Epithelial cell of proximal tubule (primary cell): ENCODE measurements at regions not wholly inside any gene's neighbourhood (a gene's known extent, or its start where the extent isn't known, plus 50 kb on each side); places are given as distances from the start of the nearest gene placed in this dataset.
"Not testable (repeated sequence)": the region's sequence is repeated elsewhere in the genome, so short reads cannot be mapped to it uniquely, and the experiment has no call there.

Source experiments
- DNase-seq: peaks from one replicate; pipeline ENCODE4 v3.0.0-alpha.2; 2011; ENCODE audit warnings: low read depth
- H3K4me3 ChIP-seq: 2 replicates; pipeline ENCODE4 v1.5.1; 2011; ENCODE audit warnings: low read depth, mild to moderate bottlenecking, low read length
- CTCF ChIP-seq: conservative IDR thresholded peaks from 2 replicates; pipeline ENCODE4 v1.5.1; 2012; ENCODE audit warnings: low read depth, mild to moderate bottlenecking, low read length

- no peak for DNase-seq
These were observed 335.6 kb downstream of the LRRIQ3 start for GRCh38 chr1:73862355-73862754.

GRCh38 chr1:73860421-73860950 lies 337.5 kb downstream of the LRRIQ3 start:
- TF ChIP-seq CTCF, result no peak
- no peak overlapping the region for H3K4me3 ChIP-seq

More at GRCh38 chr1:73862355-73862754, 335.6 kb downstream of the LRRIQ3 start:
- no peak overlapping the region for H3K4me3 ChIP-seq
- no peak for TF ChIP-seq CTCF

GRCh38 chr1:73859227-73859626 lies 338.7 kb downstream of the LRRIQ3 start:
- TF ChIP-seq CTCF, result no peak
- DNase-seq, result no peak
- no peak overlapping the region for H3K4me3 ChIP-seq

More at GRCh38 chr1:73860421-73860950, 337.5 kb downstream of the LRRIQ3 start:
- DNase-seq, result no peak

GRCh38 chr1:73854527-73854926 lies 343.4 kb downstream of the LRRIQ3 start:
- H3K4me3 ChIP-seq, result no peak overlapping the region
- DNase-seq, result no peak
- TF ChIP-seq CTCF, result no peak

- TF ChIP-seq CTCF, result no peak
- DNase-seq, result no peak
- H3K4me3 ChIP-seq, result no peak overlapping the region
These were observed 355.5 kb downstream of the LRRIQ3 start for GRCh38 chr1:73842436-73842835.

GRCh38 chr1:73839922-73840321 lies 358.1 kb downstream of the LRRIQ3 start:
- TF ChIP-seq CTCF, result peak; percentile 73
- no peak overlapping the region for H3K4me3 ChIP-seq
- no peak for DNase-seq

- no peak for DNase-seq
These were observed 365.4 kb downstream of the LRRIQ3 start for GRCh38 chr1:73832276-73833181.

GRCh38 chr1:73827283-73827682 lies 370.7 kb downstream of the LRRIQ3 start:
- DNase-seq, H3K4me3 ChIP-seq: not testable (repeated sequence)

More at GRCh38 chr1:73832276-73833181, 365.4 kb downstream of the LRRIQ3 start:
- no peak for TF ChIP-seq CTCF
- no peak overlapping the region for H3K4me3 ChIP-seq
